ENCODE measurements at regions not wholly inside any gene's neighbourhood (a gene's known extent, or its start where the extent isn't known, plus 50 kb on each side); places are given as distances from the start of the nearest gene placed in this dataset.

DNA sequence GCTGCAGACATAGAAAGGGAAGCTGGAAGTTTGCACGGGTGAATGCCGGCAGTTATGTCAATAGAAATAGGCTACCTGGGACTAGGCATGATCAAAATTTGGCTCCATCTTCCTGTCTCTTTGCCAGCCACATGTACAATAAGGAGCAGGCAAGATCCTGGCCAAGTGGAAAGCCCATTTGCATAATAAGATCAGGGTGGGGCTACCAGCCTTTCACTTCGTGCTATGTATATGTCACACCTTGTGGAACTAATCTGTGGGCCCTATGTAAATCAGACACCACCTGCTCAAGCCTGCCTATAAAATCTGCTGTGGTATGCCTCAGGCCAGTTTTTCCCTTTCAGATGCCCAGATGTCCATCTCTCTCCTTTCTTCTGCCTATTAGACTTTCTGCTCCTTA, 79.3 kb upstream of the DRD2 start:
- H3K36me3 Mint-ChIP-seq (ENCODE audit: insufficient read depth), result no peaks in the 10 kb centered on the region
- no peak overlapping the region for H3K4me3 Mint-ChIP-seq
- H3K9me3 Mint-ChIP-seq, result no peaks in the 10 kb centered on the region
- peaks cover 12% of the 10 kb centered on the region for H3K27me3 Mint-ChIP-seq (ENCODE audit: low read depth)
- DNase-seq (no peak), ATAC-seq (no peak)
- H3K4me1 Mint-ChIP-seq (ENCODE audit: low read depth), result no peaks in the 10 kb centered on the region

DNA sequence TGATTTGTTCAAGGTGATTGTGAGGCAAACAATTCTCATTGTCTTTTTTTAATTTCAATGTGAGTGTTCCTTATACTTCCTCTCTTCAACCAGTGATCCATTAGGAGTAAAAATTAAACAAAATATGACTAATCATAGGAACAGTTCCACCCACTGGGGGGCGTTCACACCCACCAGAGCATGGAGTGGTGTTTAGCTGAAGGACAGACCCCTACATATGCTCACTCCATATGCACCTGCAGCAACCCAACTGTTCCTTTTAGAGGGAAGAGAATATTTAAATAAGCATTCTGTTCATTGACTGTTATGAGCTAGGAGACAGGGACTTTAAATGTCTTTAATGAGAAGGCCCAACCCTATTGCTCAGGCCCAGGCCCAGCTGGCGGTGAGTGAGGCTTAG, 78.7 kb upstream of the DRD2 start:
- no peak for ATAC-seq
- Mint-ChIP-seq H3K4me1 (ENCODE audit: low read depth) (no peaks in the 10 kb centered on the region), H3K27me3 (ENCODE audit: low read depth) (peaks cover 18% of the 10 kb centered on the region), H3K36me3 (ENCODE audit: insufficient read depth) (no peaks in the 10 kb centered on the region), H3K4me3 (no peak overlapping the region), H3K9me3 (no peaks in the 10 kb centered on the region)
- DNase-seq, result no peak

DNA sequence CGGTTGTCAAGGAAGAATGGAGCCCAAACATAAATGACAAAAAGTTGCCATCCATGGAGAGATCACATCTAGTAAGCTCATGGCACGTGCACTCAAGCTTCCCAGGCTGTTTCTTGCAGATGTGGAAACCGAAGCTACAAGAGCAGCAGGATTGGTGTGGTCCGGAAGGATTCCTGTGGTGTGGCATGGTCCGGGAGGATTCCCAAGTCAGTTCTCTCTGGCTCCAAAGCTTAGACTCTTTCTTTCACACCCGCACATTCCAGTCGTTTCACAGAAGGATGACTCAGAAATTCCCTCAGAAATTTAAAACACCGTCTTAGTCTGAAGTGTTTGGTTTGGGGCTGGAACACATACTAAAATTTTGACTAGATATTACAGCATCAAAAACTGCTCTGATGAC, 78.0 kb upstream of the DRD2 start:
- no peaks in the 10 kb centered on the region for H3K9me3 Mint-ChIP-seq
- no peak for ATAC-seq

DNA sequence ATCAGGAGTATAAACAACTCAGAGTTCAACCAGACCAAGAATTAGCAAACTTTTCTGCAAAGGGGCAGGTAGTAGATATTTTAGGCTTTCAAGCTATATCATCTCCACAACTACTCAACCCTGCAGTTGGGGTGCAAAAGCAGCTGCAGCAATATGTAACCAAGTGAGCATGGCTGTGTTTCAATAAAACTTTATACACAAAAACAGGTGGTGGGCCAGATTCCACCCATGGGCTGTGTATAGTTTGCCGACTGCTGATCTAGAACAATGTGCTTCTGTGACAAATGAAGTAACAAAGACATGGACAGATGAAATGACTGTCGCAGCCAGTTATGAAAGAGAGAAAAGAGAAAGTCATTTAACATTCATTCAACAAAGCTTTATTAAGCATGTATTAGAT, 77.1 kb upstream of the DRD2 start:
- Mint-ChIP-seq H3K4me3 (no peak overlapping the region), H3K4me1 (ENCODE audit: low read depth) (no peaks in the 10 kb centered on the region), H3K36me3 (ENCODE audit: insufficient read depth) (no peaks in the 10 kb centered on the region), H3K27me3 (ENCODE audit: low read depth) (peaks cover 23% of the 10 kb centered on the region), H3K9me3 (no peaks in the 10 kb centered on the region)
- no peak for DNase-seq
- no peak for ATAC-seq

More for the DNA sequence above, 78.0 kb upstream of the DRD2 start:
- H3K36me3 Mint-ChIP-seq (ENCODE audit: insufficient read depth), result no peaks in the 10 kb centered on the region
- DNase-seq, result no peak
- H3K27me3 Mint-ChIP-seq (ENCODE audit: low read depth), result peaks cover 18% of the 10 kb centered on the region
- H3K4me3 Mint-ChIP-seq, result no peak overlapping the region
- no peaks in the 10 kb centered on the region for H3K4me1 Mint-ChIP-seq (ENCODE audit: low read depth)

DNA sequence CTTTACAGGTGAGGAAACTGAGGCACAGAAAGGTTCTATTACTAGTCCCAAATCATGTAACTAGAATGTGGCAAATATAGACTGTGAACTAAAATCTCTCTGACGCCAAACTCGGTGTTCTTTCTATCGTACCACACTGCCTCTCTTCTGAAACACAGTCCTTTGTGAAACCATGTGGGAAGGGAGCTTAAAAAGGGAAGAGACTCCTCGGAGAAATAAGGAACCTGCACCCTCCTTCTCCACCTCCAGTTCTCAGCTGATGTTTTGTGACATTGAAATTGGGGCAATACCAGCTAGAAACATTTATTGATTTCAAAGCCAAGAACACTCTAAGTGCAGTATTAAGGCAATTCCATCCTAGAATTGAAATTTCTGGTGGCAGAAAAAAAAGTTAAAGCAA, 76.4 kb upstream of the DRD2 start:
- Mint-ChIP-seq H3K9me3 (no peaks in the 10 kb centered on the region), H3K4me1 (ENCODE audit: low read depth) (no peaks in the 10 kb centered on the region), H3K4me3 (no peak overlapping the region), H3K27me3 (ENCODE audit: low read depth) (peaks cover 21% of the 10 kb centered on the region), H3K36me3 (ENCODE audit: insufficient read depth) (no peaks in the 10 kb centered on the region)
- DNase-seq (no peak), ATAC-seq (no peak)

DNA sequence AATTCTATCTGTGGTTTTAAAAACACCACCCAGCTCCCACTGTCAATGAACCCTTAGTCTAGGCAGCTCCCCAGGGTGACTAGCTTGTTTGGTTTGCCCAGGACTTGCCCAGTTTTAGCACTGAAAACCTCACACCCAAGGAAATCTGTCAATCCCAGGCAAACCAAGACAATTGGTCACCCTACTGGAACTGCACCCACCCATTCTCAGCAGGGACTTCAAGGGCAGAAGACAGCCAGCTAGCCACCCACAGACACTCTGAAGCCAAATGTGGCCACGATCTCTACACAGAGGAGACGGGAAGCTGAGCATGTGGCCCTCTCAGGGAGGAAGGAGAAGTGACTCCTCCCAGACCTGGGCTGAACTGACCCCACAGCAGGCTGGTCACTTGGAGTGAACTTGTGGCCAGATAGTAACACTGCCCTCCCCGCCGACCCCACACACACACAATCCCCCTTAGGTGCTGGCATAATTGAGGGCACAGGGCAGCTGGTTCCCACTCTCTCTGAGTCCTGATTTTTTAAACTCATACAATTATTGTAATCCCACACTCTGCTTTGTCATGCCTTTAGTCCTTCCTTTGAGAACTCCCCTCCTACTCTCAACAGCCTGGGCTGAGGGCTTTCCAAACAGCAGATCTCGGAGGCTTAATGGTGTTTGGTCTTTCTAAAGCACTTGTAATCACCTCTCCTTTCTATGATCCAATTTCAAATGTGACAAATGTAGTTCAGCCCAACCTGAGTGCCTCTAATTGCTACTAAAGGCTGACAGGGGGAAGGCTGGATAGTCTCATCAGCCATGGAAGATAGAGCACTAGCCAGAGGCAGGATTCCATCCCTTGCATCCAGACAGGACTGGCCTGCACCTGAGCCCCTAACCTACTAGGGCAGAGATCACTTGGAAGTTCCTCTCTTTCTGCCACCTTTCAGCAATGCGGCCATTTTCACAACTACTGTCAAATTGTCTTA, 74.7 kb upstream of the DRD2 start:
- Mint-ChIP-seq H3K4me3 (no peak overlapping the region), H3K4me1 (ENCODE audit: low read depth) (no peaks in the 10 kb centered on the region), H3K36me3 (ENCODE audit: insufficient read depth) (no peaks in the 10 kb centered on the region), H3K9me3 (no peaks in the 10 kb centered on the region), H3K27me3 (ENCODE audit: low read depth) (peaks cover 27% of the 10 kb centered on the region)
- ATAC-seq, result no peak
- no peak for DNase-seq

DNA sequence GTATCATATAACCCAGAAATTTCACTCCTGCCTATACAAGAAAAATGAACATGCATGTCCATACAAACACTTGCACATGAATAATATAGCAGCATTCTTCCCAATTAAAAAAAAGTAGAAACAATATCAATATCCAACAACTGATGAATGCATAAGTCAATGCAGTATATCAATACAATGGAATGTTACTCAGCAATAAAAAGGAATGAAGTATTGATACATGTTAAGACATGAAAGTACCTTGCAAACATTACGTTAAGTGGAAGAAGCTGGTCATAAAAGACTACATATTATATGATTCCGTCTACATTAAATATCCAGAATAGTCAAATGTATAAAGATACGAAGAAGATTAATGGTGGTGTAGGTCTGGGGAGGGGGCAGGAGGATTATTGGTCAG, 73.9 kb upstream of the DRD2 start:
- no peaks in the 10 kb centered on the region for H3K4me1 Mint-ChIP-seq (ENCODE audit: low read depth)
- H3K27me3 Mint-ChIP-seq (ENCODE audit: low read depth), result peaks cover 27% of the 10 kb centered on the region
- H3K9me3 Mint-ChIP-seq, result no peaks in the 10 kb centered on the region

DNA sequence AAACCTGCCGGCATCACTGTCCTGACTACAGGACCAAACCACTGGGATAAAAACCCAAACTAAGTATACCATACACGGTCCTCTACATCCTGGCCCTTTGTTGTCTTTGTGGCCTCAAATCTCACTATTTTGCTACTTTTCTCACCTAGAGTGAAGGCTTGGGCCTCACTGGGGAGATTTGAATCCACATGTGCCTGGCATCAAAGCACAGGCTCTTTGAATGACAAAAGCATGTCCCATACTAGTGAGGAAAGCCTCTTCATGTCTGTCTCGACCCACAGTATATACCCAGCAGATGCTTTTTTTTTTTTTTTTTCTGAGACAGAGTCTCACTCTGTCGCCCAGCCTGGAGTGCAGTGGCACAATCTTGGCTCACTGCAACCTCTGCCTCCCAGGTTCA, 72.5 kb upstream of the DRD2 start:
- ATAC-seq (no peak), DNase-seq (no peak)
- Mint-ChIP-seq H3K36me3 (ENCODE audit: insufficient read depth) (no peaks in the 10 kb centered on the region), H3K4me3 (no peak overlapping the region), H3K9me3 (no peaks in the 10 kb centered on the region), H3K4me1 (ENCODE audit: low read depth) (no peaks in the 10 kb centered on the region), H3K27me3 (ENCODE audit: low read depth) (peaks cover 27% of the 10 kb centered on the region)

More for the DNA sequence above, 73.9 kb upstream of the DRD2 start:
- ATAC-seq, result no peak
- Mint-ChIP-seq H3K36me3 (ENCODE audit: insufficient read depth) (no peaks in the 10 kb centered on the region), H3K4me3 (no peak overlapping the region)
- DNase-seq, result no peak

DNA sequence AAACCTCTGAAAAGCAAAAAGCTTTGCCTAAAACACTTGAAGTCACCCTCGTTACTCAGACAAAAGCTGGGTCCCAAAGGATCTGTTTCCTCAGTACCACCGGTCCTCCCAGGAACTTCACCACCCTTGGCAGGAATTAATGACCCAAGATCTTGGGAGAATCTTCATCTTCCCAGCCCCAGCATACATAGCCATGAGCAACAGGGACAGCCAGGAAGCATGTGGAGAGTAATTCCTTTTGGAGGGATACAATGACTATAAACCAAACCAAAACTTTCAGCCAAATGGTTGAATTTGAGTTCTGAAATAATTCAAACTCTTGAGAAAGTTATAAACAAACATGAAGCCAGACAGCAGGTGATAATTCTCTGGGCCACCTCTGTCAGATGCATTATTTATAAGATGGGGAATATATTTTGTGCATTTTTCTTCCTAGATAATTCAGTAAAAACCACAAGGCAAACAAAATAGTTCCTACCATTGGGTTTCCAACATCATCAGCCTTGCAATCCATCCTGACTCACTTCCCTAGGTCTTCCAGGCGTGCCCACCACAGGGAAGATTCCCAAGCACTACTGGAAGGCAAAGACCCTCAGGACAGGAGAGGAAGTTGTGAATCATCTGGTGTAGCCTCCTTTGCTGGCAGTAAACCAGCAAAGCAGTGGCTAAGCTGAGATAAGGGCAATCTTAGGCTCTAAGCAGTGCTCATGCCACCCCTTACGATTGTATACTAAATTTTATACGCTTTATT, 71.7 kb upstream of the DRD2 start:
- Mint-ChIP-seq H3K27me3 (ENCODE audit: low read depth) (peaks cover 27% of the 10 kb centered on the region), H3K9me3 (no peaks in the 10 kb centered on the region), H3K36me3 (ENCODE audit: insufficient read depth) (no peaks in the 10 kb centered on the region), H3K4me1 (ENCODE audit: low read depth) (no peaks in the 10 kb centered on the region), H3K4me3 (no peak overlapping the region)
- ATAC-seq (no peak), DNase-seq (no peak)

DNA sequence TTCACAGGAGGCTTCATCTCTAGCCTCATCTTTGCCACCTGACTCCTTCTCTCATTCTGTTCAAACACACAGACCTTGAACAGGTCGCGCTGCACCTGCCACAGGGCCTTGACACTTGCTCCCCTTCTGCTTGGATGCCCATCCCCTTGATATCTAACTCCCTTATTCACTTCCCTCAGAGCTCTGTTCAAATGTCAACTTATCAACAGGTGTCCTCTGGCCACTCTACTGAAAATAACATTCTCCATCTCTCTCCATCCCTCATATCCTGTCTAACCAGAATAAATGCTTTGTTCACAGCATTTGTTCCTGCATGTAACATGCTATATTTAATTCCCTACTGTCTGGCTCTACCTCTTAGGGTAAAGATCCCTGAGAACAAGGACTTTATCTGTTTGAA, 67.2 kb upstream of the DRD2 start:
- no peak for DNase-seq
- no peak overlapping the region for H3K4me3 Mint-ChIP-seq
- peaks cover 12% of the 10 kb centered on the region for H3K27me3 Mint-ChIP-seq (ENCODE audit: low read depth)
- H3K36me3 Mint-ChIP-seq (ENCODE audit: insufficient read depth), result no peaks in the 10 kb centered on the region
- no peaks in the 10 kb centered on the region for H3K4me1 Mint-ChIP-seq (ENCODE audit: low read depth)
- ATAC-seq, result no peak
- no peaks in the 10 kb centered on the region for H3K9me3 Mint-ChIP-seq

DNA sequence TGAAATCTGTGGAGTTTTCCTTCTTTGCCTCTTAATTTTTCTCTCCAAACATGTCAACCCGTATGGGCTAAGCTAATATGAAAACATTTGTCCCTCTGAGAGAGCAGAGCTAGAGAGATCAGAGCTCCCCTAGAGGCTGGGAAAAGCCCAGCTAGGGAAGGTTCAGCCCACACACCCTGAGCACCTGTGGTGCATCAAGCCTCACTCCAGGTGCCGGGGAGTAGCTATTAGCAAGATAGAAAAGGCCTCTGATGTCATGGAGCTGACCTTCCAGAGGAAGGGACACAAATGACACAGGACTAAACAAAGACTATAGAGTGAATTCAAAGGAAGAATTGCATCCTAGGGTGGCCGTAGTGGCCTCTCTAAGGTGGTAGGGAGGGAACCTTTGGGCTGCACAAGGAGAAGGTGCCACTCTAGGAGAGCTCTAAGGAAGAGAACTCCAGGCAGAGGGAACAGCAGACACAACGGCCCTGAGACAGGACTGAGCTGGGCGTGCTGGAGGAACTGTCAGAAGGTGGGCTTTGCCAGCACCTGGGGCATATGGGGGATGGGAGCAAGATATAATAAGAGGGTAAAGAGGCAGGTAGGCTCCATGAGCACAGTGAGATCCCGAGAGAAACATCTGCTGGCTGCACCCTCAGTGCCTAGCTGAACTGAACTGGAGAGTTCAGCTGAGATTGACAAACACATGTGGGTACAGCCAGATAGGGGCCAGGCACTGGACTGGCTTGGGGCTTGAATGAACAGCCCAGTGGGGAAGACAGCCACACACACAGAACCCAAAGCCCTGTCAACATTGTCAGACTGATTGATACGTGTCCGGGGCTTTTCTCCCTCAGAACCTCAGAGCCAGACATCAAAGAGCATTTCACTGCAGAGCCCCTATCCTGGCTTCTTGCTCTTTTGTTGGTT, 65.5 kb upstream of the DRD2 start:
- no peaks in the 10 kb centered on the region for H3K36me3 Mint-ChIP-seq (ENCODE audit: insufficient read depth)

DNA sequence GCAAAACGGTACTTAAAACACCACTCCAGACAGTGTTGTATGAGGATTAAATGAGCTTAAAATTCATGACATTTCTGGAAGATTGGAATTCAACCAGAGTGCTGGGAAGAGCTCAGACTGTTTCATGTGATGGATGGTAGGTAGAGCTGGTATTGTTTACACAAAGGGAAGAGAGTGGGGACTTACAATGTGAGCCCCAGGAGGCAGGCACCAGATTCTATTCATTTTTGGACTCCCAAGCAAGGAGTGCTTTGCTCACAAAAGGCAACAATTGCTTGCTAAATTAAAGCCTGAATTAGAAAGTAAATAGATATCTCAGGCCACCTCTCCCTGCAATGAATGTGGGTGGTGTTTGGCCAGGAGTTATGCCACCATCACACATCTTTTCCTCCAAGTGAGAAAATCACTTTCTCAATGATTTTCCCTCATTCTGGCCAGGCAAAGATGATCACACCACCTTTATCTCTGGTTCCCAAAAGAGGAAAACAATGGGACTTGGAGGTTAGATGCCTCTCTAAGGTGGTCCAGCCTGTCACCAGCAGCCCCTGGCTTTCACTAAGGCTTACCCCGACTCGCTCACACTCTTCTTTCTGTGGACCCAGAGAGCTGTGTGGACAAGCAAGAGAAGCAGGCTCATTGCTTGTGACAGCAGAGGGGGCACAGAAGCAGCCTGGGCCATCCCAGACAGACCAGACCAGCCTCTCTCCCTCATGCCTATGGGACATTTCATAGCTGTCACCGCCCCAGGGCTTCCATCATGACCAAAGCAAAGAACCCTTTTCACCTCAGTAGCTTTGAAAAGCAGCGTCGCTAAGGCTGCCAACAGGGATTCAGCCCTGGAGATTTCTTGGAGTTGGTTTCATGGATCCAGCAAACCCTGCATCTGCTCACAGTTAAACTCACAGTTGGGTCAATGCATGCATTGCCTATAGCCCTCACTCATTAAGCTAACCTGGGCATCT, 63.5 kb upstream of the DRD2 start:
- Mint-ChIP-seq H3K9me3 (no peaks in the 10 kb centered on the region), H3K27me3 (ENCODE audit: low read depth) (peaks cover 21% of the 10 kb centered on the region), H3K36me3 (ENCODE audit: insufficient read depth) (no peaks in the 10 kb centered on the region), H3K4me1 (ENCODE audit: low read depth) (no peaks in the 10 kb centered on the region), H3K4me3 (no peak overlapping the region)
- no peak for DNase-seq
- no peak for ATAC-seq

More for the DNA sequence above, 65.5 kb upstream of the DRD2 start:
- Mint-ChIP-seq H3K4me3 (no peak overlapping the region), H3K27me3 (ENCODE audit: low read depth) (peaks cover 13% of the 10 kb centered on the region), H3K4me1 (ENCODE audit: low read depth) (no peaks in the 10 kb centered on the region), H3K9me3 (no peaks in the 10 kb centered on the region)
- no peak for DNase-seq
- no peak for ATAC-seq

DNA sequence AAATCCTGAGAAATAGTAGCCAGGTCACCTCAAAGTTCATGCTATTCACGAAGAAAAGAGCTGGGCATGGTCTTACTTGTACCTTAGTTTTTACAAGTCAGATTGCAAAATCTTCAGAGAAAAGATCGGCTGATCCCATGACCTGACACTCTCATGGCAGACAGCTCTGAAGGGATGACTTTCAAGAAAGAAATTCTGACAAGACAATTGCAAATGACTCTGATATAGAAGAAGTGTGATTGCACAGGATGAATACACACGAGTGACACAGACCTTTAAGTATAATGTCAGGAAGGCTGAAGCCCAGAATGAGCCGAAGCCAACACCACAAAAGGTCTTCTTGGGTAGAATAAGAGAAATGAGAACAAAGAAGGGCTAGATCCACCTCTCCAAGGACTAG, 59.4 kb upstream of the DRD2 start:
- Mint-ChIP-seq H3K36me3 (ENCODE audit: insufficient read depth) (no peaks in the 10 kb centered on the region), H3K4me1 (ENCODE audit: low read depth) (no peaks in the 10 kb centered on the region), H3K9me3 (no peaks in the 10 kb centered on the region), H3K4me3 (no peak overlapping the region), H3K27me3 (ENCODE audit: low read depth) (peaks cover 22% of the 10 kb centered on the region)
- no peak for ATAC-seq
- no peak for DNase-seq

All from activated T-cell treated with anti-CD3 and anti-CD28 coated beads, Interleukin-2, amount 50 U/mL, for 4 hours (primary cell).